ENCODE measurements at regions not wholly inside any gene's neighbourhood (a gene's known extent, or its start where the extent isn't known, plus 50 kb on each side); places are given as distances from the start of the nearest gene placed in this dataset.

DNA sequence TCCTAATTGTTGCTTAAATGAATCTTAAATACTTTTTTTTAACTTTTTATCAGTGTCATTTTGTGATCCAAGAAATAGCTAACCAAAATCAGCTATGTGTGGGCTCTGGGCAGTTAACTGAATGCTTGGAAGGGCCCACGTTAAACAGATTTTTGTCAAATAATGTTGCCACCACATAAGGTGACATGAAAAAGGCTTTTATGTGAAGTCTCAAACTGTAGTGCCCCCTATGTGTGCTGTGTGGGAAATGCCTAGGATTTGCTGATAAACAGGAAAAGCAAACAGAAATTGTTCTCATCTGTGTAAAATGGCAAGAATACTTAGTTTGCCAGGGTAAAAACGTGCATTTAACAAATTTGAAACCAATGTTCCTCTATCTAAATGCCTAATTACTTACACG lies 242.2 kb downstream of the ZNF516 start:
- no peak overlapping the region for H3K4me3 Mint-ChIP-seq
- WGBS (ENCODE audit: insufficient coverage) = 0% methylated on average over 1 of the region's 3 CpGs

DNA sequence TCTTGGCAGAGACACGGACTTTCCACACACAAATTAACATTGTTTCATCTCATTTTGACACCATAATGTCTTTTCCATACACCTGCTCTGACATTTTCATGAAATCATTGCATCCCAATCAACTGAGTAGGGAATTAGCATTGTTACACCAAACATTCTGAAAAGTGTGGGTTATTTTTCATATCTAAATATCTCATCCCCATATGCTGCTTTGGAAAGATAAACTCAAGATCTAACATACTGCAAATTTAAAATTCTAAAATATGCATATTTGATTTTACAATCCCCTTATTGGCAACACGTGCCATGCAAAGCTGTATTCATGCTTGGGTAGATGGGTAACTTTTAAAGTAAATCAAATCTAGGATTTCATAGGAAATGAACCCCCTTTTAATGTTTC lies 242.9 kb downstream of the ZNF516 start:
- Histone ChIP-seq H3K4me3 (replicated peaks in 1 of 3; ENCODE audit: low read depth in 2 of 3, low read length in 3 of 3) (no peak overlapping the region), H3K9ac (ENCODE audit: insufficient read depth, low read length, poor library complexity, severe bottlenecking) (no peak overlapping the region), H3K79me2 (ENCODE audit: insufficient read depth, low read length) (no peaks in the 10 kb centered on the region), H3K4me2 (replicated peaks; ENCODE audit: extremely low read depth, low read length, poor library complexity, severe bottlenecking) (no peak overlapping the region), H2AFZ (ENCODE audit: insufficient read depth, low read depth, low read length, poor library complexity, severe bottlenecking) (no peak overlapping the region), H4K20me1 (ENCODE audit: insufficient read depth, low read length) (no peaks in the 10 kb centered on the region), H3K27ac (ENCODE audit: low read depth in 1 of 2, low read length in 2 of 2) (no peak overlapping the region), H3K4me1 (ENCODE audit: control insufficient read depth in 1 of 2, insufficient read depth in 2 of 2, low read length in 2 of 2) (no peaks in the 10 kb centered on the region), H3K9me3 (replicated peaks in 1 of 2; ENCODE audit: control insufficient read depth in 1 of 2, insufficient read depth in 1 of 2, low read length in 2 of 2) (no peaks in the 10 kb centered on the region), H3K27me3 (ENCODE audit: control insufficient read depth in 2 of 2, insufficient read depth in 2 of 2, low read length in 2 of 2) (peaks cover 0 to 3% of the 10 kb centered on the region in 2 donors), H3K36me3 (replicated peaks in 1 of 2; ENCODE audit: control insufficient read depth in 1 of 2, insufficient read depth in 2 of 2, low read length in 2 of 2) (no peaks in the 10 kb centered on the region)
- 100% methylated on average over 1 of the region's 2 CpGs for WGBS (ENCODE audit: insufficient coverage)
- TF ChIP-seq, protein P1, sequence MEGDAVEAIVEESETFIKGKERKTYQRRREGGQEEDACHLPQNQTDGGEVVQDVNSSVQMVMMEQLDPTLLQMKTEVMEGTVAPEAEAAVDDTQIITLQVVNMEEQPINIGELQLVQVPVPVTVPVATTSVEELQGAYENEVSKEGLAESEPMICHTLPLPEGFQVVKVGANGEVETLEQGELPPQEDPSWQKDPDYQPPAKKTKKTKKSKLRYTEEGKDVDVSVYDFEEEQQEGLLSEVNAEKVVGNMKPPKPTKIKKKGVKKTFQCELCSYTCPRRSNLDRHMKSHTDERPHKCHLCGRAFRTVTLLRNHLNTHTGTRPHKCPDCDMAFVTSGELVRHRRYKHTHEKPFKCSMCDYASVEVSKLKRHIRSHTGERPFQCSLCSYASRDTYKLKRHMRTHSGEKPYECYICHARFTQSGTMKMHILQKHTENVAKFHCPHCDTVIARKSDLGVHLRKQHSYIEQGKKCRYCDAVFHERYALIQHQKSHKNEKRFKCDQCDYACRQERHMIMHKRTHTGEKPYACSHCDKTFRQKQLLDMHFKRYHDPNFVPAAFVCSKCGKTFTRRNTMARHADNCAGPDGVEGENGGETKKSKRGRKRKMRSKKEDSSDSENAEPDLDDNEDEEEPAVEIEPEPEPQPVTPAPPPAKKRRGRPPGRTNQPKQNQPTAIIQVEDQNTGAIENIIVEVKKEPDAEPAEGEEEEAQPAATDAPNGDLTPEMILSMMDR (IDR thresholded peaks at IDR 0.05) = no peak
- no peaks in the 10 kb centered on the region for H3K4me1 Mint-ChIP-seq
- H3K9me3 Mint-ChIP-seq = peaks cover 0 to 2% (median 0%) of the 10 kb centered on the region in 7 donors
- H3K36me3 Mint-ChIP-seq = no peaks in the 10 kb centered on the region
- intact Hi-C loops (cut with micrococcal nuclease) = no loop called here
- no peak for DNase-seq
- H3K27me3 Mint-ChIP-seq (ENCODE audit: low read depth in 3 of 3) = peaks cover 0 to 10% (median 4%) of the 10 kb centered on the region in 3 donors
- H3K27ac Mint-ChIP-seq = no peak overlapping the region
- no peak overlapping the region for H3K4me3 Mint-ChIP-seq

More for the DNA sequence above, 242.2 kb downstream of the ZNF516 start:
- DNase-seq = no peak
- H3K4me1 ChIP-seq (ENCODE audit: control insufficient read depth in 1 of 2, insufficient read depth in 2 of 2, low read length in 2 of 2) = no peaks in the 10 kb centered on the region
- TF ChIP-seq, protein P1 (IDR thresholded peaks at IDR 0.05) = no peak
- H2AFZ ChIP-seq (ENCODE audit: insufficient read depth, low read depth, low read length, poor library complexity, severe bottlenecking) = no peak overlapping the region
- Mint-ChIP-seq H3K4me1 (no peaks in the 10 kb centered on the region), H3K27ac (no peak overlapping the region), H3K27me3 (ENCODE audit: low read depth in 3 of 3) (peaks cover 4 to 8% (median 4%) of the 10 kb centered on the region in 3 donors), H3K9me3 (peaks cover 0 to 2% (median 0%) of the 10 kb centered on the region in 7 donors), H3K36me3 (no peaks in the 10 kb centered on the region)
- no peaks in the 10 kb centered on the region for H4K20me1 ChIP-seq (ENCODE audit: insufficient read depth, low read length)
- H3K27me3 ChIP-seq (ENCODE audit: control insufficient read depth in 2 of 2, insufficient read depth in 2 of 2, low read length in 2 of 2) = peaks cover 0 to 3% of the 10 kb centered on the region in 2 donors
- intact Hi-C loops (cut with micrococcal nuclease) = no loop called here
- H3K9me3 ChIP-seq (replicated peaks in 1 of 2; ENCODE audit: control insufficient read depth in 1 of 2, insufficient read depth in 1 of 2, low read length in 2 of 2) = no peaks in the 10 kb centered on the region
- H3K27ac ChIP-seq (ENCODE audit: low read depth in 1 of 2, low read length in 2 of 2) = no peak overlapping the region
- no peak overlapping the region for H3K4me2 ChIP-seq (replicated peaks; ENCODE audit: extremely low read depth, low read length, poor library complexity, severe bottlenecking)
- H3K4me3 ChIP-seq (replicated peaks in 1 of 3; ENCODE audit: low read depth in 2 of 3, low read length in 3 of 3) = no peak overlapping the region
- no peaks in the 10 kb centered on the region for H3K79me2 ChIP-seq (ENCODE audit: insufficient read depth, low read length)
- no peak overlapping the region for H3K9ac ChIP-seq (ENCODE audit: insufficient read depth, low read length, poor library complexity, severe bottlenecking)
- H3K36me3 ChIP-seq (replicated peaks in 1 of 2; ENCODE audit: control insufficient read depth in 1 of 2, insufficient read depth in 2 of 2, low read length in 2 of 2) = no peaks in the 10 kb centered on the region
